ENCODE measurements at regions not wholly inside any gene's neighbourhood (a gene's known extent, or its start where the extent isn't known, plus 50 kb on each side); places are given as distances from the start of the nearest gene placed in this dataset.

DNA sequence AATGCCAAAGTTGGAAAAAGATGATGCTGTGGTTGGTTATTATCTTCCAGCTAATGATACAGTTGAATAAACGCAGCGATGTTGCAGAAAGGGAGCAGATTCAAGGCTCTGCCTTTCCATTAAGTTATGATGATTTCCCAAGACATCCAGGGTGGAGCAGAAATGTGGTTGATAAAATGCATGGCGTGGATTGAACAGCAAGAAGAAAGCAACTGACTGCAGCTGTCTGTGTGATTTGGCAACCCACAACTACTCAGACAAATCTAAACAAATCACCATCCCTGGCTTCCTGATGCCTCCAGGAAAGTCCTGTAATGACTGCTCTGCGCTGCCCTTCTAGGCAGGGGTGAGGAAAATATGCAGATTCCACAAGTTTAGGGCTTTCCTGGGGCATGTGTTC is 166.3 kb downstream of the NRP2 start:
- TF ChIP-seq ZSCAN30 (CRISPR knock-in tag; IDR thresholded peaks at IDR 0.05), result no peak
- TF ChIP-seq, protein P1, sequence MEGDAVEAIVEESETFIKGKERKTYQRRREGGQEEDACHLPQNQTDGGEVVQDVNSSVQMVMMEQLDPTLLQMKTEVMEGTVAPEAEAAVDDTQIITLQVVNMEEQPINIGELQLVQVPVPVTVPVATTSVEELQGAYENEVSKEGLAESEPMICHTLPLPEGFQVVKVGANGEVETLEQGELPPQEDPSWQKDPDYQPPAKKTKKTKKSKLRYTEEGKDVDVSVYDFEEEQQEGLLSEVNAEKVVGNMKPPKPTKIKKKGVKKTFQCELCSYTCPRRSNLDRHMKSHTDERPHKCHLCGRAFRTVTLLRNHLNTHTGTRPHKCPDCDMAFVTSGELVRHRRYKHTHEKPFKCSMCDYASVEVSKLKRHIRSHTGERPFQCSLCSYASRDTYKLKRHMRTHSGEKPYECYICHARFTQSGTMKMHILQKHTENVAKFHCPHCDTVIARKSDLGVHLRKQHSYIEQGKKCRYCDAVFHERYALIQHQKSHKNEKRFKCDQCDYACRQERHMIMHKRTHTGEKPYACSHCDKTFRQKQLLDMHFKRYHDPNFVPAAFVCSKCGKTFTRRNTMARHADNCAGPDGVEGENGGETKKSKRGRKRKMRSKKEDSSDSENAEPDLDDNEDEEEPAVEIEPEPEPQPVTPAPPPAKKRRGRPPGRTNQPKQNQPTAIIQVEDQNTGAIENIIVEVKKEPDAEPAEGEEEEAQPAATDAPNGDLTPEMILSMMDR (CRISPR knock-in tag; IDR thresholded peaks at IDR 0.05), result no peak
- TF ChIP-seq ZNF747 (CRISPR knock-in tag; IDR thresholded peaks at IDR 0.05; ENCODE audit: borderline replicate concordance), result no peak
- TF ChIP-seq, protein P2, sequence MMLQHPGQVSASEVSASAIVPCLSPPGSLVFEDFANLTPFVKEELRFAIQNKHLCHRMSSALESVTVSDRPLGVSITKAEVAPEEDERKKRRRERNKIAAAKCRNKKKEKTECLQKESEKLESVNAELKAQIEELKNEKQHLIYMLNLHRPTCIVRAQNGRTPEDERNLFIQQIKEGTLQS (CRISPR knock-in tag; IDR thresholded peaks at IDR 0.05), result no peak

Measured in HepG2 (cell line).